Bronchial epithelial cell (primary cell): ENCODE measurements at regions not wholly inside any gene's neighbourhood (a gene's known extent, or its start where the extent isn't known, plus 50 kb on each side); places are given as distances from the start of the nearest gene placed in this dataset.
"Not testable (repeated sequence)": the region's sequence is repeated elsewhere in the genome, so short reads cannot be mapped to it uniquely, and the experiment has no call there.

Experiments
- DNase-seq: peaks from one replicate; pipeline ENCODE4 v3.0.0-alpha.2; 2010; ENCODE audit warnings: low read depth
- FAIRE-seq: peaks from 2 replicates; lab custom pipeline; 2011; peaks lifted over from hg19 to GRCh38; lab: Jason Lieb, UNC
- H3K27me3 ChIP-seq: 2 replicates; pipeline ENCODE4 v1.5.1; 2011; ENCODE audit warnings: low read length; ENCODE audit not compliant: control insufficient read depth, insufficient read depth
- H3K36me3 ChIP-seq: 2 replicates; pipeline ENCODE4 v1.5.1; 2011; ENCODE audit warnings: low read length; ENCODE audit not compliant: control insufficient read depth, insufficient read depth
- H3K4me3 ChIP-seq: 2 replicates; pipeline ENCODE4 v1.5.1; 2011; ENCODE audit warnings: mild to moderate bottlenecking, low read depth, low read length, control low read depth
- CTCF ChIP-seq: IDR thresholded peaks from 2 replicates; pipeline ENCODE4 v1.5.1; 2011; ENCODE audit warnings: mild to moderate bottlenecking, moderate library complexity, low read length, control low read depth, inconsistent platforms; ENCODE audit not compliant: insufficient read depth, severe bottlenecking

- no peak for DNase-seq
- Histone ChIP-seq H3K36me3 (no peaks in the 10 kb centered on the region), H3K4me3 (no peak overlapping the region), H3K27me3 (no peaks in the 10 kb centered on the region)
- TF ChIP-seq CTCF = no peak
- FAIRE-seq = no peak
Measured at GRCh38 chr14:25699981-25700380, 650.0 kb upstream of the STXBP6 start.

GRCh38 chr14:25698111-25698510 is 648.2 kb upstream of the STXBP6 start:
- no peak for DNase-seq
- H3K4me3 ChIP-seq = no peak overlapping the region
- no peak for TF ChIP-seq CTCF
- H3K27me3 ChIP-seq = no peaks in the 10 kb centered on the region
- no peak for FAIRE-seq
- no peaks in the 10 kb centered on the region for H3K36me3 ChIP-seq

- no peak overlapping the region for H3K4me3 ChIP-seq
- no peak for FAIRE-seq
- no peak for TF ChIP-seq CTCF
- no peak for DNase-seq
- H3K36me3 ChIP-seq = no peaks in the 10 kb centered on the region
- H3K27me3 ChIP-seq = no peaks in the 10 kb centered on the region
Measured at GRCh38 chr14:25696176-25696575, 646.2 kb upstream of the STXBP6 start.

GRCh38 chr14:25685004-25685403 is 635.1 kb upstream of the STXBP6 start:
- Histone ChIP-seq H3K36me3 (no peaks in the 10 kb centered on the region), H3K27me3 (no peaks in the 10 kb centered on the region), H3K4me3 (no peak overlapping the region)
- TF ChIP-seq CTCF = no peak
- FAIRE-seq (no peak), DNase-seq (no peak)

GRCh38 chr14:25680934-25681333 is 631.0 kb upstream of the STXBP6 start:
- FAIRE-seq (no peak), DNase-seq (no peak)
- no peaks in the 10 kb centered on the region for H3K27me3 ChIP-seq
- no peak overlapping the region for H3K4me3 ChIP-seq
- no peaks in the 10 kb centered on the region for H3K36me3 ChIP-seq
- TF ChIP-seq CTCF = no peak

GRCh38 chr14:25680511-25680910 is 630.6 kb upstream of the STXBP6 start:
- not testable (repeated sequence) for FAIRE-seq, H3K36me3 ChIP-seq, DNase-seq, H3K4me3 ChIP-seq, H3K27me3 ChIP-seq

- no peak for FAIRE-seq
- TF ChIP-seq CTCF = no peak
- Histone ChIP-seq H3K27me3 (no peaks in the 10 kb centered on the region), H3K36me3 (no peaks in the 10 kb centered on the region), H3K4me3 (no peak overlapping the region)
- DNase-seq = no peak
Measured at GRCh38 chr14:25677111-25677510, 627.2 kb upstream of the STXBP6 start.
